LNCaP clone FGC (cell line): ENCODE measurements at regions not wholly inside any gene's neighbourhood (a gene's known extent, or its start where the extent isn't known, plus 50 kb on each side); places are given as distances from the start of the nearest gene placed in this dataset.

ENCODE experiments used
- DNase-seq: peaks from one replicate; pipeline ENCODE4 v3.0.0-alpha.2; 2011; ENCODE audit warnings: low read depth
- H3K4me3 ChIP-seq: 2 replicates; pipeline ENCODE4 v1.5.1; 2011; ENCODE audit warnings: mild to moderate bottlenecking, low read depth, low read length, control low read depth
- TF ChIP-seq, protein P1 (sequence below): IDR thresholded peaks from 2 replicates; pipeline ENCODE4 v1.5.1; 2012; ENCODE audit warnings: mild to moderate bottlenecking; ENCODE audit not compliant: control insufficient read depth, insufficient read depth; ENCODE audit errors: extremely low read depth

DNA sequence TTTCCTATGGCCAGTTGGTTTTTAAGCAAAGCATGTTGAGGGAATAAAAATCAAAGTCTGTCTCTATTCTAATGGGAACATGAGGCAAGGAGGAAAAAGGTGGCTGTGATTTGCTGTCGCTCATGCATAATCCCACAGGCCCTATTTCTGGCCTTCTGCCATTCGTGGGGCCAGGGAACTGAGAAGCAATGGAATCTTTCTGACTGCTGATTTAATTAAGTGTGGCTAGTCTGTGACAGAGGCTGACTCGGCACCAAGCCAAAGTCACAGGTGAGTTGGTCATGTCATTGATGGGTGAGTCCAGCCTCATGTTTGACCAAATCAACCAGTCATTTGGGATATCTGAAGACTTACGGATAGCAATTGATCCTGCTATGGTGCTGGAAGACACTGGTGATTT lies 429.3 kb upstream of the CADM1 start:
- H3K4me3 ChIP-seq, result no peak overlapping the region
- no peak for DNase-seq
- TF ChIP-seq, protein P1, sequence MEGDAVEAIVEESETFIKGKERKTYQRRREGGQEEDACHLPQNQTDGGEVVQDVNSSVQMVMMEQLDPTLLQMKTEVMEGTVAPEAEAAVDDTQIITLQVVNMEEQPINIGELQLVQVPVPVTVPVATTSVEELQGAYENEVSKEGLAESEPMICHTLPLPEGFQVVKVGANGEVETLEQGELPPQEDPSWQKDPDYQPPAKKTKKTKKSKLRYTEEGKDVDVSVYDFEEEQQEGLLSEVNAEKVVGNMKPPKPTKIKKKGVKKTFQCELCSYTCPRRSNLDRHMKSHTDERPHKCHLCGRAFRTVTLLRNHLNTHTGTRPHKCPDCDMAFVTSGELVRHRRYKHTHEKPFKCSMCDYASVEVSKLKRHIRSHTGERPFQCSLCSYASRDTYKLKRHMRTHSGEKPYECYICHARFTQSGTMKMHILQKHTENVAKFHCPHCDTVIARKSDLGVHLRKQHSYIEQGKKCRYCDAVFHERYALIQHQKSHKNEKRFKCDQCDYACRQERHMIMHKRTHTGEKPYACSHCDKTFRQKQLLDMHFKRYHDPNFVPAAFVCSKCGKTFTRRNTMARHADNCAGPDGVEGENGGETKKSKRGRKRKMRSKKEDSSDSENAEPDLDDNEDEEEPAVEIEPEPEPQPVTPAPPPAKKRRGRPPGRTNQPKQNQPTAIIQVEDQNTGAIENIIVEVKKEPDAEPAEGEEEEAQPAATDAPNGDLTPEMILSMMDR, result no peak

- TF ChIP-seq, protein P1, result no peak
- H3K4me3 ChIP-seq, result no peak overlapping the region
- no peak for DNase-seq
These were observed 427.4 kb upstream of the CADM1 start for GRCh38 chr11:115931548-115932083.

- no peak for DNase-seq
- H3K4me3 ChIP-seq, result no peak overlapping the region
- TF ChIP-seq, protein P1, result no peak
These were observed 426.8 kb upstream of the CADM1 start for GRCh38 chr11:115930886-115931547.

- DNase-seq, result no peak
- TF ChIP-seq, protein P1, result no peak
- H3K4me3 ChIP-seq, result no peak overlapping the region
These were observed 426.1 kb upstream of the CADM1 start for GRCh38 chr11:115930291-115930690.

DNA sequence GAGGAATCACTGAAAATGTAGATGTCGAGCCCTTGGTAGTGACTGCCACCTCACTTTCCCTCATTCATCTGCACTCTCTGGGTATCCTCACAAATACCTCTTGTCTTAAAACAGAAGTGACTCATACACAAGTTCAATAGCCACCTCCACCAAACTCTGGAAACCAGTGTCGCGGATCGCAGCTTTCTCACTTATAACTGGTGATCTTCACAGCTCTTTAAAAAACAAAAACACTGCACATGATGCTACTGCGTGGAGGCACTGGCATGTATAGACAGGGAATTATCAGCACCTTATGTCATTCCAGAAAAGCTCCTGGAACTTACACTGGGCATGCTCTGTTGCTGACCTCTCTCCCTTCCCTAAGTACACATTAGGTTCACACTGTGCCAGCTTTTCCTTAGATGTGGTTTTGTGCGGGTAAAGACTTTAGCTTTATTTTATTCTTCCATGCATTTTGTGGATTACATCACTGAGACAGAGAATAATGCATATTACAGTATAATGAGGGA lies 425.5 kb upstream of the CADM1 start:
- TF ChIP-seq, protein P1, result no peak
- no peak overlapping the region for H3K4me3 ChIP-seq
- DNase-seq, result no peak

DNA sequence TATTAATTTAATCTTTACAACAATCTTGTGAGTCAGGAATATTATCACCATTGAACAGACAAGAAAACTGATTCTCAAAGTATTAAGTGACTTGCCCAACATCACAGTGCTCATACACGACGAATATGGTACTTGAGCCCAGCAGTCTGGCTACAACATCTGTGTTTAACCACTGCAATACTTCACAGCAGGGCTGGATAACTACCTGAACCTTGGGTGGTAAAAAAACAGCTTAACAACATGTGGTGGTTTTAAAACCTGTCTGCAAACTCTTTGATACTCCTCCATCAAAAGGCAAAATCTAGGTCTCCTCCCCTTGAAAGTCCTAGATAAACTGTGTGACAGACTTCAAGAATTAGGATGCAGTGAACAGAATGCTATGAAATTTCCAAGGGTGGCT lies 424.6 kb upstream of the CADM1 start:
- no peak for DNase-seq
- TF ChIP-seq, protein P1, result no peak
- H3K4me3 ChIP-seq, result no peak overlapping the region
